Omental fat pad (tissue), 3 donors: ENCODE measurements at regions not wholly inside any gene's neighbourhood (a gene's known extent, or its start where the extent isn't known, plus 50 kb on each side); places are given as distances from the start of the nearest gene placed in this dataset.

Source experiments
- ATAC-seq: fragments of 150-250 bp; one replicate; pipeline ENCODE4 v1.9.1; 2016; ENCODE audit warnings: mild to moderate bottlenecking, moderate library complexity; ENCODE audit not compliant: low FRiP score
- DNase-seq: peaks from one replicate; pipeline ENCODE4 v3.0.0-alpha.2; 2019; ENCODE audit warnings: low spot score
- TF ChIP-seq, protein P1 (sequence below), 3 donors: fragments of 450-650 bp; IDR thresholded peaks; one replicate each; pipeline ENCODE4 v1.5.1; 2016 to 2017; ENCODE audit warnings: antibody characterized with exemption in 3 of 3, mild to moderate bottlenecking in 3 of 3, moderate library complexity in 2 of 3

DNA sequence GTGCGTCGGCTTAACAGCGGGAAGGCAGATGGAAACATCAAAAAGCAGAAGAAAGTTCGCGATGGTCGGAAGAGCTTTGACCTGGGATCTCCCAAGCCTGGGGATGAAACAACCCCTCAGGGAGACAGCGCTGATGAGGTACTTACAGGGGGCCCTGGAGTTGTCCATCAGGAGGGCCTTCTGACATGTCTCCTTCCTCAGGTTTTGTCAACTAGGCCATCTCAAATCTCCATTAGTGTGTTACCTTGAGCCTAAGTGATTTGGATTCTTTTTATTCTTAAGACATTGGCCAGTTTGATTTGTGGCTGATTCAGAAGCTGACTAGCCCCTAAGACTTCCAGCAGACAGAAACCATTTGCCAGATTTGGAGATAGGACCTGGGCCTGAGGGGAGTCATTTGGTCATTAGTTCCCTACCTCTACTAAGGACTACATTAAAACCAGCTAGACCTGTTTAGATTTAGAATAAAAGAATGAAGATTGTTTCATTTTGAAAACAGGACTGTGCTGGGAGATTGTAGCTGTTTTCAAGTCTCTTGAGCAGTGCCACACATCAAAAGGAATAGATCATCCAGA, 97.6 kb upstream of the UMPS start:
- ATAC-seq, result no peak
- no peak for DNase-seq
- TF ChIP-seq, protein P1, sequence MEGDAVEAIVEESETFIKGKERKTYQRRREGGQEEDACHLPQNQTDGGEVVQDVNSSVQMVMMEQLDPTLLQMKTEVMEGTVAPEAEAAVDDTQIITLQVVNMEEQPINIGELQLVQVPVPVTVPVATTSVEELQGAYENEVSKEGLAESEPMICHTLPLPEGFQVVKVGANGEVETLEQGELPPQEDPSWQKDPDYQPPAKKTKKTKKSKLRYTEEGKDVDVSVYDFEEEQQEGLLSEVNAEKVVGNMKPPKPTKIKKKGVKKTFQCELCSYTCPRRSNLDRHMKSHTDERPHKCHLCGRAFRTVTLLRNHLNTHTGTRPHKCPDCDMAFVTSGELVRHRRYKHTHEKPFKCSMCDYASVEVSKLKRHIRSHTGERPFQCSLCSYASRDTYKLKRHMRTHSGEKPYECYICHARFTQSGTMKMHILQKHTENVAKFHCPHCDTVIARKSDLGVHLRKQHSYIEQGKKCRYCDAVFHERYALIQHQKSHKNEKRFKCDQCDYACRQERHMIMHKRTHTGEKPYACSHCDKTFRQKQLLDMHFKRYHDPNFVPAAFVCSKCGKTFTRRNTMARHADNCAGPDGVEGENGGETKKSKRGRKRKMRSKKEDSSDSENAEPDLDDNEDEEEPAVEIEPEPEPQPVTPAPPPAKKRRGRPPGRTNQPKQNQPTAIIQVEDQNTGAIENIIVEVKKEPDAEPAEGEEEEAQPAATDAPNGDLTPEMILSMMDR (IDR thresholded peaks at IDR 0.05), result no peak

- TF ChIP-seq, protein P1 (IDR thresholded peaks at IDR 0.05), result no peak
- DNase-seq (no peak), ATAC-seq (no peak)
Measured at GRCh38 chr3:124633524-124633923, 96.7 kb upstream of the UMPS start.

- ATAC-seq, result no peak
- no peak for DNase-seq
- TF ChIP-seq, protein P1 (IDR thresholded peaks at IDR 0.05), result no peak
Measured at GRCh38 chr3:124634210-124635168, 95.8 kb upstream of the UMPS start.

DNA sequence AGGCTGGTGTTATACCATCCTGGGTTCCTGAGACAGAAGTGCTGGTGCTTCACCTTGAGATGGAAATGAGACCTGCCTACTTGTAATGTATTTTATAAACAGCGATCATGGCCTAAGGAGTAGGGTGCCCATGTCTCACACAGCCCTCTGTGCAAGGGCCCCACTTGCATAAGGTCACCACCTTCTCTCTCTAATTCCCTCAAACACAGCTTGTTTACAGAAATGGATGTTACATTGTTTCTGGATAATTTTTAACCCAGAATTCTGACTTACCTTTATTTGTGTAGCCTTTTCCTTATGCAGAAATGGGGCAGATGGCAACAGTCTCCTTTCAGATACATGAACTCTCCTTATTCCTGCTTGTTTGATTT, 95.1 kb upstream of the UMPS start:
- TF ChIP-seq, protein P1 (IDR thresholded peaks at IDR 0.05), result no peak
- DNase-seq, result no peak

DNA sequence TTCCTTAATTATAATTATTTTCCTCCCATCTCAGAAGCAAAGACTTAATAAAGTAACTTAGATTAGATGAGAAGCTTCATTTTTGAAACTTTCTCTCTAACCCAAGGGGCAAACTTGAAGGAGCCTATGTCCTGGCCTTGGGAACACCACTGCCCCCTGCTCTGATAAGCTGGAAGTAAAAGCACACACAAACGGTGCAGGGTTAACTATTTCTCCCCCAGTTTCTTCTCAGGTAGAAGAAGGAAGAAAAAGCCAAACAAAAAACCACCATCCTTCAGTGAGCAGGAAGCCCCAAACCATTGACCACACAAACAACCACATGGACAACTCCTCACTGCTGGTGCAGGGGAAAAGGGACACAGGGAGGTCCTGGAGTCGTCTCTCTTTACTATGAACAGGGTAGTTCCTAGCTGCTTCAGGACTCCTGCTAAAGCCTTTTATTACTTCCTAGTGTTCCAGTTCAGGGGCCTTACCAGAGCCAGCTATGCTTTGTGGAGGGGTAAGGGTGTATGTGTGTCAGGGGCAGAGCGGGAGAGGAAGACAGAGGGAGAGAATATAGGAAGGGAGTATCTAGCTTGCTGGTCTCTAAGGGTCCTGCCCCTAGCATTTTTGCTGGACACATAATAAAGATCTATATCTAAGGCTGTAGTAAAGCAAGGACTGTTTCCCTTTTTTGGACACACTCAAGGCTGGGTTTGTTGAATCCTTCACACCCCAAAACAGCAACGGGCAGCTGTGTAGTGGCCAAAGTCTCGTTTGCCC, 94.0 kb upstream of the UMPS start:
- DNase-seq (no peak), ATAC-seq (no peak)
- TF ChIP-seq, protein P1 (IDR thresholded peaks at IDR 0.05), result no peak

More for the DNA sequence above, 95.1 kb upstream of the UMPS start:
- ATAC-seq, result no peak

DNA sequence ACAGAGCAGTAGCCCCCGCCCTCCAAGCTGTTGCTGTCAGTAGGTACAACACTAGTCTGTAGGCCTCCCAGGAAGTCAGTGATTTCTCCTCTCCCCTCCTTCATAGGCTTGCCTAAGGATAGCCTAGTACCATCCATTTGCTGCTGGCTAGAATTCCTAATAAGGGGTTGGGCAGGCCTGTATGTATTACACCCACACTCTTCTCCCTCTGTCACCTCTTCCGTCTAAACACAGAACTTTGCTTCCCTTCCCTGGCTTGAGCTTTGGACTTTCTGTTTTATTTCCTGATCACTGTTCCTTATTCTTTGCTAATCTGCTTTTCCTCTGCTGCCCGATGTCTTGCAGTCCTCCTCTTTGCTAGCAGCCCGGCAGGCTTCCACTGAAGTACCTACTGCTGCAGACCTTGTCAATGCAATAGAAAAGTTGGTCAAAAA, 93.4 kb upstream of the UMPS start:
- no peak for DNase-seq
- TF ChIP-seq, protein P1 (IDR thresholded peaks at IDR 0.05), result no peak
- ATAC-seq, result no peak
